Endothelial cell of umbilical vein (primary cell): ENCODE measurements at regions not wholly inside any gene's neighbourhood (a gene's known extent, or its start where the extent isn't known, plus 50 kb on each side); places are given as distances from the start of the nearest gene placed in this dataset.

Experiments used
- BruUV-seq: library from RNA; stranded (reverse); fragments of 400-500 nt; replicated peaks from 2 replicates; lab custom pipeline; 2021; lab: Mats Ljungman, UMichigan
- CTCF ChIA-PET: fragments of 300-600, 350-600 bp; sonication (Branson Sonifier 250); formaldehyde crosslinking; loops from one replicate; lab custom pipeline; 2021; ENCODE audit warnings: antibody characterized with exemption, inconsistent platforms; lab: Charles Lee
- POLR2A ChIA-PET: fragments of 300-600, 350-600 bp; sonication (Branson Sonifier 250); formaldehyde crosslinking; loops from one replicate; lab custom pipeline; 2021; ENCODE audit warnings: antibody characterized with exemption, inconsistent platforms; lab: Charles Lee
- DNase-seq: peaks from one replicate; pipeline ENCODE4 v3.0.0-alpha.2; 2011; ENCODE audit warnings: low read depth, low spot score
- FAIRE-seq: peaks from 2 replicates; lab custom pipeline; 2011; peaks lifted over from hg19 to GRCh38; lab: Jason Lieb, UNC
- H2AFZ ChIP-seq: 2 replicates; pipeline ENCODE4 v1.6.0; 2012; ENCODE audit warnings: low read depth, low read length, control low read depth, inconsistent platforms
- H3K27ac ChIP-seq: 2 replicates; pipeline ENCODE4 v1.5.1; 2011; ENCODE audit warnings: low read depth, mild to moderate bottlenecking, control low read depth, low read length, moderate library complexity; ENCODE audit not compliant: insufficient read depth
- H3K27me3 ChIP-seq, 2 experiments: 2 replicates each; pipeline versions ENCODE4 v1.6.0 to v1.6.1; 2011; ENCODE audit warnings: low read length in 2 of 2, mixed read lengths in 1 of 2; ENCODE audit not compliant: control insufficient read depth in 2 of 2, insufficient read depth in 2 of 2
- H3K36me3 ChIP-seq, 2 experiments: 2 replicates in 1 of 2; 3 replicates in 1 of 2; pipeline ENCODE4 v1.5.1; 2011; ENCODE audit warnings: low read length in 2 of 2, mild to moderate bottlenecking in 1 of 2, moderate library complexity in 1 of 2; ENCODE audit not compliant: control insufficient read depth in 2 of 2, insufficient read depth in 2 of 2; ENCODE audit errors: extremely low read depth in 1 of 2
- H3K4me1 ChIP-seq: 3 replicates; pipeline ENCODE4 v1.5.1; 2011; ENCODE audit warnings: mild to moderate bottlenecking, low read length; ENCODE audit not compliant: control insufficient read depth, insufficient read depth; ENCODE audit errors: extremely low read depth
- H3K4me2 ChIP-seq: 2 replicates; pipeline ENCODE4 v1.6.1; 2011; ENCODE audit warnings: low read length, control low read depth, mixed read lengths; ENCODE audit not compliant: insufficient read depth
- H3K4me3 ChIP-seq, 3 experiments: fragments of 200-600 bp in 1 of 3; sonication (generic), shearing (Covaris generic) in 1 of 3; replicated peaks in 1 of 3; 2 replicates each; pipeline ENCODE4 v1.5.1; 2011 to 2016; ENCODE audit warnings: control low read depth in 3 of 3, low read length in 3 of 3, mild to moderate bottlenecking in 2 of 3, inconsistent platforms in 1 of 3, low read depth in 1 of 3, moderate library complexity in 1 of 3; ENCODE audit not compliant: insufficient read depth in 1 of 3
- H3K79me2 ChIP-seq: 2 replicates; pipeline ENCODE4 v1.6.0; 2012; ENCODE audit warnings: low read length, inconsistent platforms; ENCODE audit not compliant: control insufficient read depth, insufficient read depth
- H3K9ac ChIP-seq: replicated peaks from 2 replicates; pipeline ENCODE3; 2011; ENCODE audit warnings: low read length, control low read depth; ENCODE audit not compliant: insufficient read depth; ENCODE audit errors: extremely low read depth
- H3K9me1 ChIP-seq: replicated peaks from 3 replicates; pipeline ENCODE4 v1.6.0; 2011; ENCODE audit warnings: mild to moderate bottlenecking, low read length; ENCODE audit not compliant: control insufficient read depth, insufficient read depth; ENCODE audit errors: extremely low read depth
- H3K9me3 ChIP-seq: replicated peaks from 2 replicates; pipeline ENCODE4 v1.5.1; 2012; ENCODE audit warnings: low read length, inconsistent platforms; ENCODE audit not compliant: control insufficient read depth, insufficient read depth
- H4K20me1 ChIP-seq: replicated peaks from 2 replicates; pipeline ENCODE3; 2011; ENCODE audit warnings: mild to moderate bottlenecking, low read length; ENCODE audit not compliant: control insufficient read depth, insufficient read depth; ENCODE audit errors: extremely low read depth
- CTCF ChIP-seq, 2 donors: IDR thresholded peaks; 1 replicate in 1 of 2; 2 replicates in 1 of 2; pipeline ENCODE4 v1.5.1; 2011; ENCODE audit warnings: low read length in 2 of 2, mild to moderate bottlenecking in 2 of 2, moderate library complexity in 2 of 2, control low read depth in 1 of 2, inconsistent platforms in 1 of 2, low read depth in 1 of 2; ENCODE audit not compliant: insufficient read depth in 1 of 2; ENCODE audit errors: extremely low read depth in 1 of 2
- FOS ChIP-seq: IDR thresholded peaks from 2 replicates; pipeline ENCODE4 v1.6.1; 2011; ENCODE audit warnings: mild to moderate bottlenecking, low read length, moderate library complexity, borderline replicate concordance; ENCODE audit not compliant: insufficient read depth
- GATA2 ChIP-seq: IDR thresholded peaks from 2 replicates; pipeline ENCODE4 v1.7.0; 2011; ENCODE audit warnings: low read depth, mild to moderate bottlenecking, moderate library complexity, mixed read lengths, low read length; ENCODE audit not compliant: insufficient read length, insufficient read depth
- JUN ChIP-seq: IDR thresholded peaks from 2 replicates; pipeline ENCODE4 v1.6.1; 2011; ENCODE audit warnings: borderline replicate concordance, low read depth; ENCODE audit not compliant: insufficient read length, insufficient read depth
- MAX ChIP-seq: IDR thresholded peaks from 2 replicates; pipeline ENCODE4 v1.6.1; 2011; ENCODE audit not compliant: insufficient read depth, insufficient read length
- MYC ChIP-seq: IDR thresholded peaks from one replicate; pipeline ENCODE4 v1.6.1; 2011; ENCODE audit warnings: mild to moderate bottlenecking, low read depth, low read length
- POLR2A ChIP-seq: IDR thresholded peaks from 2 replicates; pipeline ENCODE4 v1.6.1; 2012; ENCODE audit warnings: low read depth, mild to moderate bottlenecking, control low read depth, low read length
- POLR2AphosphoS5 ChIP-seq: IDR thresholded peaks from 2 replicates; pipeline ENCODE4 v1.6.1; 2012; ENCODE audit warnings: low read depth, mild to moderate bottlenecking, control low read depth, low read length, moderate library complexity; ENCODE audit not compliant: insufficient read depth
- dilution Hi-C: fragments of 300-500 bp; cut with MboI; formaldehyde crosslinking; loops from one replicate; pipeline ENCODE4 v1.15.0; 2019; ENCODE audit warnings: low sequenced_read_pairs; ENCODE audit not compliant: extremely low pct_ligation_motif_present
- intact Hi-C: fragments of 100-400 bp; cut with micrococcal nuclease; formaldehyde crosslinking; loops from one replicate; pipeline ENCODE4 v1.10.0; 2022

GRCh38 chr18:31245820-31246219 is 72.1 kb upstream of the DSG1 start:
- no peak for FAIRE-seq

More at GRCh38 chr18:31245820-31246219, 72.1 kb upstream of the DSG1 start:
- ChIA-PET POLR2A (no interaction called here), CTCF (interaction anchor here (1.2 kb wide), 1 partner anchor 9 kb away, joined by 3 read pairs; no protein-coding TSS in a partner anchor)
- no TSS peak for BruUV-seq
- H3K4me2 ChIP-seq = no peak overlapping the region
- no peaks in the 10 kb centered on the region for H3K36me3 ChIP-seq
- intact Hi-C loops (no loop called here), dilution Hi-C loops (no loop called here)
- TF ChIP-seq POLR2A (no peak), MAX (no peak), GATA2 (no peak), POLR2AphosphoS5 (no peak), FOS (no peak), MYC (no peak), JUN (no peak), CTCF (IDR thresholded peaks at IDR 0.05; ENCODE audit: extremely low read depth in 1 of 2, insufficient read depth in 1 of 2, low read depth in 1 of 2, low read length in 2 of 2) (no peak)
- no peaks in the 10 kb centered on the region for H4K20me1 ChIP-seq
- H3K9me3 ChIP-seq = no peaks in the 10 kb centered on the region
- H3K9me1 ChIP-seq = no peaks in the 10 kb centered on the region
- no peak overlapping the region for H3K27ac ChIP-seq
- no peak overlapping the region for H2AFZ ChIP-seq
- H3K4me3 ChIP-seq = no peak overlapping the region
- no peaks in the 10 kb centered on the region for H3K79me2 ChIP-seq
- no peaks in the 10 kb centered on the region for H3K27me3 ChIP-seq
- DNase-seq = no peak
- peaks cover 17% of the 10 kb centered on the region for H3K4me1 ChIP-seq
- H3K9ac ChIP-seq = no peak overlapping the region
